NCI-H187 treated with DMSO at 0.1 percent for 48 hours (cell line): ENCODE measurements at regions not wholly inside any gene's neighbourhood (a gene's known extent, or its start where the extent isn't known, plus 50 kb on each side); places are given as distances from the start of the nearest gene placed in this dataset.
"Not testable (repeated sequence)": the region's sequence is repeated elsewhere in the genome, so short reads cannot be mapped to it uniquely, and the experiment has no call there.

Experiments
- DNase-seq: peaks from one replicate; lab custom pipeline; 2025; lab: John Stamatoyannopoulos, UW

DNA sequence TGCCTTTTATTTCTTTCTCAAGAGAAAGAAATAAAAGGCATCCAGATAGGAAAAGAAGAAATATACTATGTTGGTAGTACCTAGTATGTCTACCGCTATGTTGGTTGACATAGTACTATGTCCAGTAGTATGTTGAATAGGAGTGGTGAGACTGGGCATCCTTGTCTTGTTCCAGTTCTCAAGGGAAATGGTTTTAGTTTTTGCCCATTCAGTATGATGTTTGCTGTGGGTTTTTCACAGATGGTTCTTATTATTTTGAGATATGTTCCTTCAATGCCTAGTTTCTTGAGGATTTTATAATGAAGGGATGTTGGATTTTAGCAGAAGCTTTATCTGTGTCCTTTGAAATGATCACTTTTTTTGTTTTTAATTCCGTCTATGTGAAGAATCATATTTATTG lies 53.0 kb upstream of the CSNK1A1L start:
- no peak for DNase-seq

DNA sequence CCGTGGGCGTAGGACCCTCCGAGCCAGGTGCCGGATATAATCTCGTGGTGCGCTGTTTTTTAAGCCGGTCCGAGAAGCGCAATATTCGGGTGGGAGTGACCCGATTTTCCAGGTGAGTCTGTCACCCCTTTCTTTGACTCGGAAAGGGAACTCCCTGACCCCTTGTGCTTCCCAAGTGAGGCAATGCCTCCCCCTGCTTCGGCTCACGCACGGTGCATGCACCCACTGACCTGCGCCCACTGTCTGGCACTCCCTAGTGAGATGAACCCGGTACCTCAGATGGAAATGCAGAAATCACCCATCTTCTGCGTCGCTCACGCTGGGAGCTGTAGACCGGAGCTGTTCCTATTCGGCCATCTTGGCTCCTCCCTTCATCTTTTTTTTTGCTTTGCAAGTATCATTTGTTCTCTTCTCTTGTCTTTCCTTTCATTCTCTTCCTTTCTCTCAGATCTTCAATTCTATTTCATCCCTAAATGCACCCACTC lies 50.2 kb upstream of the CSNK1A1L start:
- not testable (repeated sequence) for DNase-seq
